ENCODE measurements at regions not wholly inside any gene's neighbourhood (a gene's known extent, or its start where the extent isn't known, plus 50 kb on each side); places are given as distances from the start of the nearest gene placed in this dataset.

GRCh38 chr4:29536745-29537144, 1183.4 kb upstream of the PCDH7 start:
- TF ChIP-seq YY1 (IDR thresholded peaks at IDR 0.05; ENCODE audit: insufficient read depth, insufficient read length) (no peak), ZNF274 (IDR thresholded peaks at IDR 0.05; ENCODE audit: low read depth, low read length) (no peak), SUZ12 (IDR thresholded peaks at IDR 0.05; ENCODE audit: extremely low read depth, insufficient read depth, insufficient read length) (no peak)
